ENCODE measurements at regions not wholly inside any gene's neighbourhood (a gene's known extent, or its start where the extent isn't known, plus 50 kb on each side); places are given as distances from the start of the nearest gene placed in this dataset.
A peak's percentile ranks its signal among the peaks of the same experiment; 100 is the strongest.

GRCh38 chr5:17132444-17133083 lies 84.9 kb upstream of the BASP1 start:
- no peaks in the 10 kb centered on the region for H3K36me3 ChIP-seq (ENCODE audit: control insufficient read depth in 2 of 2, extremely low read depth in 1 of 2, insufficient read depth in 2 of 2, low read length in 2 of 2)
- peak; percentile 67 for FAIRE-seq
- no TSS peak for BruUV-seq (replicated peaks)

DNA sequence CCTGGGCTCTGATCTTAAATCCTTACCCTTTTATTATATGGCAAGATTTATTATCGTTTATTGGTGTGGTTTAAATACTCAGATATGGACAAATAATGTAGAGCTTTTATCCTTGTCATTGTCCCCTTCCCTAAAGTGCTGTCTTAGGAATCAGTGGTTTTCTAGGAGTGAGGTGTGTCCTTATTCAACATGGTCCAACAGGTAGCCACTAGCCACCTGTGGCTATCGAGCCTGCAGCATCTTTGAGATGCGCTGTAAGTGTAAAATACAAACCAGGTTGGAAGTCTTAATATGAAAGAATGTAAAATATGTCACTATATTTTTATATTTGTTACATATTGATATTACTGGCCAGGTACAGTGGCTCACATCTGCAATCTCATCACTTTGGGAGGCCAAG lies 82.4 kb upstream of the BASP1 start:
- H3K27me3 ChIP-seq (ENCODE audit: control insufficient read depth in 2 of 2, insufficient read depth in 2 of 2, low read length in 2 of 2) = no peaks in the 10 kb centered on the region
- H2AFZ ChIP-seq (ENCODE audit: low read depth, low read length) = no peak overlapping the region
- peaks cover 11% of the 10 kb centered on the region for H3K4me1 ChIP-seq (ENCODE audit: control insufficient read depth, extremely low read depth, insufficient read depth, low read length)
- H3K9me1 ChIP-seq (replicated peaks; ENCODE audit: control insufficient read depth, extremely low read depth, insufficient read depth, low read length) = no peaks in the 10 kb centered on the region
- no peaks in the 10 kb centered on the region for H4K20me1 ChIP-seq (replicated peaks; ENCODE audit: control insufficient read depth, extremely low read depth, insufficient read depth, low read length)
- no peaks in the 10 kb centered on the region for H3K9me3 ChIP-seq (replicated peaks; ENCODE audit: control insufficient read depth, insufficient read depth, low read length)
- POLR2A ChIA-PET = no interaction called here
- no peak overlapping the region for H3K4me2 ChIP-seq (ENCODE audit: insufficient read depth, low read length)
- BruUV-seq (replicated peaks) = no TSS peak
- no peak overlapping the region for H3K4me3 ChIP-seq (replicated peaks in 1 of 3; ENCODE audit: insufficient read depth in 1 of 3, low read depth in 1 of 3, low read length in 3 of 3)
- no peaks in the 10 kb centered on the region for H3K36me3 ChIP-seq (ENCODE audit: control insufficient read depth in 2 of 2, extremely low read depth in 1 of 2, insufficient read depth in 2 of 2, low read length in 2 of 2)
- intact Hi-C loops (cut with micrococcal nuclease) (no loop called here), dilution Hi-C loops (cut with MboI; ENCODE audit: extremely low pct_ligation_motif_present, low sequenced_read_pairs) (no loop called here)
- H3K79me2 ChIP-seq (ENCODE audit: control insufficient read depth, insufficient read depth, low read length) = no peaks in the 10 kb centered on the region
- CTCF ChIA-PET = no interaction called here
- DNase-seq (ENCODE audit: low read depth, low spot score) = no peak
- no peak overlapping the region for H3K27ac ChIP-seq (ENCODE audit: insufficient read depth, low read depth, low read length)
- no peak overlapping the region for H3K9ac ChIP-seq (replicated peaks; ENCODE audit: extremely low read depth, insufficient read depth, low read length)
- no peak for FAIRE-seq
- TF ChIP-seq POLR2AphosphoS5 (IDR thresholded peaks at IDR 0.05; ENCODE audit: insufficient read depth, low read depth, low read length) (no peak), JUN (IDR thresholded peaks at IDR 0.05; ENCODE audit: borderline replicate concordance, insufficient read depth, insufficient read length, low read depth) (no peak), GATA2 (IDR thresholded peaks at IDR 0.05; ENCODE audit: insufficient read depth, insufficient read length, low read depth, low read length) (no peak), MAX (IDR thresholded peaks at IDR 0.05; ENCODE audit: insufficient read depth, insufficient read length) (no peak), EZH2 (IDR thresholded peaks at IDR 0.05; ENCODE audit: borderline replicate concordance, low read depth, low read length, severe bottlenecking) (no peak), POLR2A (IDR thresholded peaks at IDR 0.05; ENCODE audit: low read depth, low read length) (no peak), FOS (IDR thresholded peaks at IDR 0.05; ENCODE audit: borderline replicate concordance, insufficient read depth, low read length) (no peak), MYC (IDR thresholded peaks at IDR 0.05; ENCODE audit: low read depth, low read length) (no peak)
- TF ChIP-seq, protein P1, sequence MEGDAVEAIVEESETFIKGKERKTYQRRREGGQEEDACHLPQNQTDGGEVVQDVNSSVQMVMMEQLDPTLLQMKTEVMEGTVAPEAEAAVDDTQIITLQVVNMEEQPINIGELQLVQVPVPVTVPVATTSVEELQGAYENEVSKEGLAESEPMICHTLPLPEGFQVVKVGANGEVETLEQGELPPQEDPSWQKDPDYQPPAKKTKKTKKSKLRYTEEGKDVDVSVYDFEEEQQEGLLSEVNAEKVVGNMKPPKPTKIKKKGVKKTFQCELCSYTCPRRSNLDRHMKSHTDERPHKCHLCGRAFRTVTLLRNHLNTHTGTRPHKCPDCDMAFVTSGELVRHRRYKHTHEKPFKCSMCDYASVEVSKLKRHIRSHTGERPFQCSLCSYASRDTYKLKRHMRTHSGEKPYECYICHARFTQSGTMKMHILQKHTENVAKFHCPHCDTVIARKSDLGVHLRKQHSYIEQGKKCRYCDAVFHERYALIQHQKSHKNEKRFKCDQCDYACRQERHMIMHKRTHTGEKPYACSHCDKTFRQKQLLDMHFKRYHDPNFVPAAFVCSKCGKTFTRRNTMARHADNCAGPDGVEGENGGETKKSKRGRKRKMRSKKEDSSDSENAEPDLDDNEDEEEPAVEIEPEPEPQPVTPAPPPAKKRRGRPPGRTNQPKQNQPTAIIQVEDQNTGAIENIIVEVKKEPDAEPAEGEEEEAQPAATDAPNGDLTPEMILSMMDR (IDR thresholded peaks at IDR 0.05; ENCODE audit: extremely low read depth in 1 of 2, insufficient read depth in 1 of 2, low read depth in 1 of 2, low read length in 2 of 2) = no peak

More at GRCh38 chr5:17132444-17133083, 84.9 kb upstream of the BASP1 start:
- Histone ChIP-seq H3K4me1 (ENCODE audit: control insufficient read depth, extremely low read depth, insufficient read depth, low read length) (peaks cover 23% of the 10 kb centered on the region), H2AFZ (ENCODE audit: low read depth, low read length) (peak overlapping the region; percentile 44), H3K27ac (ENCODE audit: insufficient read depth, low read depth, low read length) (no peak overlapping the region), H3K4me3 (replicated peaks in 1 of 3; ENCODE audit: insufficient read depth in 1 of 3, low read depth in 1 of 3, low read length in 3 of 3) (no peak overlapping the region), H3K9me3 (replicated peaks; ENCODE audit: control insufficient read depth, insufficient read depth, low read length) (no peaks in the 10 kb centered on the region), H3K27me3 (ENCODE audit: control insufficient read depth in 2 of 2, insufficient read depth in 2 of 2, low read length in 2 of 2) (no peaks in the 10 kb centered on the region), H3K9me1 (replicated peaks; ENCODE audit: control insufficient read depth, extremely low read depth, insufficient read depth, low read length) (no peaks in the 10 kb centered on the region), H3K4me2 (ENCODE audit: insufficient read depth, low read length) (no peak overlapping the region), H3K9ac (replicated peaks; ENCODE audit: extremely low read depth, insufficient read depth, low read length) (no peak overlapping the region), H3K79me2 (ENCODE audit: control insufficient read depth, insufficient read depth, low read length) (no peaks in the 10 kb centered on the region), H4K20me1 (replicated peaks; ENCODE audit: control insufficient read depth, extremely low read depth, insufficient read depth, low read length) (no peaks in the 10 kb centered on the region)
- TF ChIP-seq MYC (IDR thresholded peaks at IDR 0.05; ENCODE audit: low read depth, low read length) = no peak
- no peak for TF ChIP-seq POLR2AphosphoS5 (IDR thresholded peaks at IDR 0.05; ENCODE audit: insufficient read depth, low read depth, low read length)
- no peak for TF ChIP-seq JUN (IDR thresholded peaks at IDR 0.05; ENCODE audit: borderline replicate concordance, insufficient read depth, insufficient read length, low read depth)
- TF ChIP-seq, protein P1 (IDR thresholded peaks at IDR 0.05; ENCODE audit: extremely low read depth in 1 of 2, insufficient read depth in 1 of 2, low read depth in 1 of 2, low read length in 2 of 2) = peak; percentile 26 to 27
- TF ChIP-seq EZH2 (IDR thresholded peaks at IDR 0.05; ENCODE audit: borderline replicate concordance, low read depth, low read length, severe bottlenecking) = no peak
- dilution Hi-C loops (cut with MboI; ENCODE audit: extremely low pct_ligation_motif_present, low sequenced_read_pairs) (no loop called here), intact Hi-C loops (cut with micrococcal nuclease) (loop anchor here (1.0 to 2.0 kb wide), 6 partner anchors 37 to 342 kb away; no protein-coding TSS in a partner anchor)
- peak; percentile 67 for DNase-seq (ENCODE audit: low read depth, low spot score)
- POLR2A ChIA-PET = interaction anchor here (0.6 to 2.7 kb wide), 4 partner anchors 10 to 196 kb away, joined by 3 to 11 read pairs (median 6); partner anchors contain the start of gene MYO10
- CTCF ChIA-PET = interaction anchor here (0.5 to 5.8 kb wide), 92 partner anchors 10 to 443 kb away, joined by 3 to 257 read pairs (median 5); partner anchors contain the start of gene MYO10

Data from endothelial cell of umbilical vein (primary cell).